ENCODE measurements at regions not wholly inside any gene's neighbourhood (a gene's known extent, or its start where the extent isn't known, plus 50 kb on each side); places are given as distances from the start of the nearest gene placed in this dataset.

DNA sequence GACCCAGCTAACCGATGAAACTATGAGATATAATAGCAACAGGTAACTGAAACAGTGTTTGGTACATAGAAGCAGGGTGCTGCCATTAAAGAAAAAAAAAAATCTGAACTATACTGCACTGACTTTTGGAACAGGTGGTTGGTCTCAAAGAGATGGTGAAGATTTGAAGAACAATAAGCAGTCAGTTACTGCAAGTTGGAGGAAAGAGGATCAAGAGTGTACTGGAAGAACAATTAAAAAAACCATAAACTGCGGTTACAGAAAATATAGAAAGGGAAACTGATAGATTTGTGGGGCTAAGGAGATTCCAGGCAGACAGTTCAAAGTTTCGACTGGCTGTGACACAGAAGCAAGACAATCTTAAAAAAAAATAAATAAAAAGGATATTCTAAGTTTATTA lies 181.9 kb upstream of the TRAM1L1 start:
- H3K9me2 ChIP-seq (ENCODE audit: insufficient read depth), result no peaks in the 10 kb centered on the region

More for the DNA sequence above, 181.9 kb upstream of the TRAM1L1 start:
- no peak overlapping the region for H3K4me3 ChIP-seq (replicated peaks in 1 of 2; ENCODE audit: low read depth in 1 of 2, low read length in 2 of 2)
- TF ChIP-seq CEBPB (IDR thresholded peaks at IDR 0.05; ENCODE audit: low read depth), result no peak
- no peak for TF ChIP-seq TCF7L2 (IDR thresholded peaks at IDR 0.05; ENCODE audit: borderline replicate concordance, extremely low read depth, insufficient read depth, insufficient read length)
- no peak for TF ChIP-seq YY1 (IDR thresholded peaks at IDR 0.05; ENCODE audit: extremely low read depth, insufficient replicate concordance, low read depth, low read length)
- no peak for TF ChIP-seq EZH2phosphoT487 (IDR thresholded peaks at IDR 0.05; ENCODE audit: borderline replicate concordance)
- TF ChIP-seq CBX3 (IDR thresholded peaks at IDR 0.05; ENCODE audit: low read depth), result no peak
- no peak for TF ChIP-seq FOSL1 (IDR thresholded peaks at IDR 0.05; ENCODE audit: low read depth)
- no peak for TF ChIP-seq POLR2A (IDR thresholded peaks at IDR 0.05; ENCODE audit: borderline replicate concordance, extremely low read depth, insufficient read depth, insufficient read length)
- no peak for TF ChIP-seq SP1 (IDR thresholded peaks at IDR 0.05; ENCODE audit: low read depth)
- TF ChIP-seq, protein P1, sequence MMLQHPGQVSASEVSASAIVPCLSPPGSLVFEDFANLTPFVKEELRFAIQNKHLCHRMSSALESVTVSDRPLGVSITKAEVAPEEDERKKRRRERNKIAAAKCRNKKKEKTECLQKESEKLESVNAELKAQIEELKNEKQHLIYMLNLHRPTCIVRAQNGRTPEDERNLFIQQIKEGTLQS (IDR thresholded peaks at IDR 0.05), result no peak
- TF ChIP-seq ZFX (IDR thresholded peaks at IDR 0.05), result no peak
- TF ChIP-seq, protein P2, sequence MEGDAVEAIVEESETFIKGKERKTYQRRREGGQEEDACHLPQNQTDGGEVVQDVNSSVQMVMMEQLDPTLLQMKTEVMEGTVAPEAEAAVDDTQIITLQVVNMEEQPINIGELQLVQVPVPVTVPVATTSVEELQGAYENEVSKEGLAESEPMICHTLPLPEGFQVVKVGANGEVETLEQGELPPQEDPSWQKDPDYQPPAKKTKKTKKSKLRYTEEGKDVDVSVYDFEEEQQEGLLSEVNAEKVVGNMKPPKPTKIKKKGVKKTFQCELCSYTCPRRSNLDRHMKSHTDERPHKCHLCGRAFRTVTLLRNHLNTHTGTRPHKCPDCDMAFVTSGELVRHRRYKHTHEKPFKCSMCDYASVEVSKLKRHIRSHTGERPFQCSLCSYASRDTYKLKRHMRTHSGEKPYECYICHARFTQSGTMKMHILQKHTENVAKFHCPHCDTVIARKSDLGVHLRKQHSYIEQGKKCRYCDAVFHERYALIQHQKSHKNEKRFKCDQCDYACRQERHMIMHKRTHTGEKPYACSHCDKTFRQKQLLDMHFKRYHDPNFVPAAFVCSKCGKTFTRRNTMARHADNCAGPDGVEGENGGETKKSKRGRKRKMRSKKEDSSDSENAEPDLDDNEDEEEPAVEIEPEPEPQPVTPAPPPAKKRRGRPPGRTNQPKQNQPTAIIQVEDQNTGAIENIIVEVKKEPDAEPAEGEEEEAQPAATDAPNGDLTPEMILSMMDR (IDR thresholded peaks at IDR 0.05 in 2 of 3, conservative IDR thresholded peaks at IDR 0.05 in 1 of 3; ENCODE audit: borderline replicate concordance in 1 of 3, insufficient read depth in 1 of 3, low read depth in 2 of 3, low read length in 2 of 3), result no peak
- no peak for TF ChIP-seq JUND (IDR thresholded peaks at IDR 0.05)
- no peak for TF ChIP-seq ZNF274 (IDR thresholded peaks at IDR 0.05; ENCODE audit: low read depth, low read length)
- POLR2A ChIA-PET, result no interaction called here
- H3K9ac ChIP-seq (ENCODE audit: low read length), result no peak overlapping the region
- no peak overlapping the region for H3K4me2 ChIP-seq (ENCODE audit: low read length)
- no peak overlapping the region for H3K27ac ChIP-seq (ENCODE audit: low read depth, low read length)
- CTCF ChIA-PET, result no interaction called here
- RAD21 ChIA-PET (ENCODE audit: low non-redundant PET in 1 of 2, low total read pairs in 2 of 2, uncharacterized antibody in 2 of 2, unreplicated experiment in 2 of 2), result no interaction called here
- DNase-seq (ENCODE audit: low read depth, low spot score), result no peak
- no peaks in the 10 kb centered on the region for H3K79me2 ChIP-seq (ENCODE audit: insufficient read depth, low read length)
- H3K27me3 ChIP-seq (ENCODE audit: insufficient read depth, low read length), result no peaks in the 10 kb centered on the region
- H2AFZ ChIP-seq (ENCODE audit: low read depth, low read length, poor library complexity, severe bottlenecking), result no peak overlapping the region
- no TSS peak for BruUV-seq (replicated peaks)
- intact Hi-C loops (cut with micrococcal nuclease), result no loop called here
- no peaks in the 10 kb centered on the region for H4K20me1 ChIP-seq (ENCODE audit: insufficient read depth)
- H3K9me3 ChIP-seq (ENCODE audit: control insufficient read depth in 1 of 2, insufficient read depth in 1 of 2, low read depth in 1 of 2, low read length in 2 of 2), result no peaks in the 10 kb centered on the region
- no peaks in the 10 kb centered on the region for H3K36me3 ChIP-seq (ENCODE audit: control insufficient read depth in 1 of 2, insufficient read depth in 2 of 2, low read length in 2 of 2)
- no peaks in the 10 kb centered on the region for H3K4me1 ChIP-seq (ENCODE audit: control insufficient read depth in 1 of 2, insufficient read depth in 2 of 2, low read length in 2 of 2)
- ATAC-seq, result no peak

All from HCT116 (cell line).